Stimulated activated CD8-positive, alpha-beta memory T cell treated with anti-CD3 and anti-CD28 coated beads, Interleukin-15, amount 100 ng/mL, for 4 hours (primary cell): ENCODE measurements at regions not wholly inside any gene's neighbourhood (a gene's known extent, or its start where the extent isn't known, plus 50 kb on each side); places are given as distances from the start of the nearest gene placed in this dataset.

ENCODE experiments used
- DNase-seq, 2 donors: peaks; one replicate each; pipeline ENCODE4 v3.0.0-alpha.2; 2020; ENCODE audit warnings: low read depth in 2 of 2

DNA sequence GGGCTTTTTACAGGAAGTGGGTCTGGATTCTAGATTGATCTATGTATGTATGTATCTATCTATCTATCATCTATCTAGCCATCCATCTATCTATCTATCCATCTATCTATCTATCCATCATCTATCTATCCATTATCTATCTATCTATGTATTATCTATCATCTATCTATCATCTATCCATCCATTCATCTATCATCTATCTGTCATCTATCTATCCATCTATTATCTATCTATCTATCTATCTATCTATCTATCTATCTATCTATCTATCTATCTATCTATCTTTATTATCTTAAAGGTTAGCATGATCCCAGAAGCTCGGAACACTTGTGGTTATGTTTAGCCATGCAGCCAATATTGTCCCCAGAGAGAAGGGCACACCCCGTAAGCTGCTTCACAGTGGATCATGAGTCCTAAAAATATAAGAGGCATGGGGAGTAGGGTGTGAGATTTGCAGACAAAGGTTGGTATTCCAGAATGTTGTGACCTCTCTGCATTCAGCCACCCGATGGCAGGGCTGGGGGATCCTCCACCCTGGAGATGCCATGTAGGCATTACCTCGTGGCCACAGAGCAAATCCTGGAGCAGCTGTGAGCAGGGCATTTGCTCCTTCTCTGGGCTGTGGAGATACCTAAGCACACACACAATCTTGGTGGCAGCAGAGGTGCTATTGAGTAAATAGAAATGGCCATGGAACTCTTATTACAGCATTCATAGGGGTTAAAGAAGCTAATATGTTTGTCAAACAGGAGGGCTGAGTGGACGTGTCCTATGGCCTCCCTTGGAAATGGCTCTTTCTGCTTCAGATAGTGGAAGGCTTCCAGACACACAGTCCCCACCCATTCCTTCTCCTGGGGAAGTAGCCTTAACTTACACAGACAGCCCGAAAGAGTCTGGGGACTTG lies 310.0 kb upstream of the TSHZ3 start:
- DNase-seq, result no peak

DNA sequence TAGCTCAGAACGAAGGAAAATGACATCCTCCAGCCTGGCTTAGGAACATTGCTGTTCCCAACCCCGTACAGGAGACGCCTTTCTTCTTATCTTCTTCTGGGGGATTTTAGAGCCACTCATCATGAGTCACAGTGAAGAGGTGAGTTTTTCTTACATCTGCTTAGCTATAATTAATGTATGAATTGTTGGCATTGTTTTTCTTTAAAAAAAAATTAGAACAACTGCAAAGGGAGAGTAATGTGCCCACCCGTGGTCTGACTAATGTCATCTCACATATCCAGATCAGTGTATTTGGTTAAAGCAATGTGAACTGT lies 310.6 kb upstream of the TSHZ3 start:
- no peak for DNase-seq

DNA sequence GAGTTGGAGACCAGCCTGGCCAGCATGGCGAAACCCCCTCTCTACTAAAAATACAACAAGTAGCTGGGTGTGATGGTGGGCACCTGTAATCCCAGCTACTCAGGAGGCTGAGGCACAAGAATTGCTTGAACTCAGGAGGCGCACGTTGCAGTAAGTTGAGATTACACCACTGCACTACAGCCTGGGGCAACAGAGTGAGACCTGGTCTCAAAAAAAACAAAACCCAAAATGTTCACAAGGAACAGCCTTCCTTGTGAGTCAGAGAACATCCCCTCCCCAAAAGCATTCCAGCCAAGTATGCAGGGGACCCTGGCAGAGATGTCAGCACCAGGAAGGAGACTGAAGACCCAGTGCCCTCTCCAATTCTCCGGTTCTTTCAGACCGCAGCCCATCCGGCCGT lies 314.9 kb upstream of the TSHZ3 start:
- DNase-seq, result no peak

DNA sequence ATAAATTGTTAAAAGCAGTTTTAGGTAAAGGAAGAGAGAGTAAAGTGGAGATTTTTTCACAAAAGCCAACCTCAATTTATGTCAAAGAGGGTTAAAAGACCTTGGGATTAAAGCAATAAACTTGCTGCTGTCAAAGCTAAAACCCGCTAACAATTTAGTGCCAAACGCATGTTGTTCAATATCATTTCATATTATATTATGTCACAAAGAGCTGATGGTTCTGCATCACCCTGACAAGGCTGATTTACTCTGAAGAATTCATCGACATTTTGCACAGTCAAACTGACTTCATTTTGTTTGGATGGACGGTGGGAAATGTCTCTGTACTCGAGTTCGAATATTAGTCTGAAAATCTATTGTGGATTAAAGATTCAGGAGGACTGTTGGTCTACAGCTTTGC lies 315.8 kb upstream of the TSHZ3 start:
- DNase-seq, result no peak

DNA sequence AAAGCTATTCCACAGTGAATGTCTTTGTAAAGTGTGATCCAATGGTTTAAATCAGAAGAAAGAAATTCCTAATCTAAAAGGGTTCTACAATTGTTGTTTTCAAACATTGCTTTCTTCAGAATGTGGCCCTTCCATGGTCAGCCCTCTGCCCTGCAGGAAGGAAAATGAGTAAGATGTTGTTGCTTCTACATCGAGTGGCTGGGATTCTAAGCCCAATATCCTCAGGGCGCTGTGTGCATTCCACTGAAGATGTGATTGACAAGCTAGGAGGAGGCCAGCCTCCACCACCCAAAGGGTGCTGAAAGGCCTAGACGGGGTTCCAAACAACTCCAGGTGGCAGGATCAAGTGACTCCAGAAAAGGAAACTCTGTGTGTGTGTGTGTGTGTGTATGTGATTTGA lies 316.9 kb upstream of the TSHZ3 start:
- DNase-seq, result no peak

DNA sequence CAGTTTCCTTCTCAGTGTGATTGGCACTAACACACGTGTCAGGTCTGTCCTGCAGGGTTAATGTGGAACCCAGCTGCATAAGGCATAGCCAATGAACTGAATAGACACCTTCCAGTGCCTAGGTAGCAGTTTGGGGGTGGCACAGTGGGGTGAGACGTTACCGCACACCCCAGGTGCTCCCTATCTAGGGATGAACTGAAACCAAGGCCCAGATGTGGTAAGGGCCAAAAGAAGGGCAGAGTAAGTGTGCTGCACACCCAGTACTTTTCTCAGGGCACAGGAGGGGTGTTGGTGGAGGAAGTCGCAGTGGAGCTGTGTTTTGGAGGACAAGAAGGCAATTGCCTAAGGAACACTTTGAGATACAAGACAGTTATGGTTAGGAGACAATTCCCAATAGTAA lies 317.9 kb upstream of the TSHZ3 start:
- no peak for DNase-seq

DNA sequence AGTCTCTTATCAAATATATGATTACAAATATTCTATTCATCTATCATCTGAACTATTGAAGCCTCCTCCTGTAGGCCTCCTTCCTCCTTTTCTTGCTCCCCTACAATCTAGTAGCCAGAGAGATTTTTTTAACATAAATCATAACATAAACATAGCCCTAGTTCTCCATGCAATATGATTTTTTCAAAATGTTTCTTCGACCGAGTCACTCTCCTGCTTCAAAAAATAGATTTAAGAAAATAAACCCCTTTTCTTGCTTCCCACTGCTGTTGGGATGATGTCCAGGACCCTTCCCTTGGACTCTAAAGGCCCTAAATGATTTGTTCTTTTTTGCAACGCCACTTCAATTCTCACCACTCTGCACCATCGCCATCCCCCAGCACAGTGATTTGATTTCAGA lies 319.7 kb upstream of the TSHZ3 start:
- no peak for DNase-seq

DNA sequence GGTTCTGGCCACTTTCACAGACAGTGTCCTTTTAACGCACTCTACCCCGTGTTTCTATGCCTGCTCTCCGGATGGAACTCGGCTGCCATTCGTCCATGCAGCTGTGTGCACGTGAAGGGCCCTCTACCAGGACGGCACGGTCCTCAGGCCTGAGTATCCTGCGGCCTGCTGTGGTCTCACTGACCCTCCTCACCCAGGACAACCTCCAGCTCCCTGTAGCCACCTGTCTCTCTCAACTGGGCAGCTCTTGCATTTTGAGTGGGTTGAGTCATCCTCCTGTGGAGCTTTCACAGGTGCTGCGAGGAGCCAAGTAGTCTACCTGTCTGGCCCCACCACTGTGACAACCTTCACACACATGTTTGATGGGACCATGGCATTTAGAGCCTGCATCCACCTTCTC lies 321.7 kb upstream of the TSHZ3 start:
- no peak for DNase-seq

DNA sequence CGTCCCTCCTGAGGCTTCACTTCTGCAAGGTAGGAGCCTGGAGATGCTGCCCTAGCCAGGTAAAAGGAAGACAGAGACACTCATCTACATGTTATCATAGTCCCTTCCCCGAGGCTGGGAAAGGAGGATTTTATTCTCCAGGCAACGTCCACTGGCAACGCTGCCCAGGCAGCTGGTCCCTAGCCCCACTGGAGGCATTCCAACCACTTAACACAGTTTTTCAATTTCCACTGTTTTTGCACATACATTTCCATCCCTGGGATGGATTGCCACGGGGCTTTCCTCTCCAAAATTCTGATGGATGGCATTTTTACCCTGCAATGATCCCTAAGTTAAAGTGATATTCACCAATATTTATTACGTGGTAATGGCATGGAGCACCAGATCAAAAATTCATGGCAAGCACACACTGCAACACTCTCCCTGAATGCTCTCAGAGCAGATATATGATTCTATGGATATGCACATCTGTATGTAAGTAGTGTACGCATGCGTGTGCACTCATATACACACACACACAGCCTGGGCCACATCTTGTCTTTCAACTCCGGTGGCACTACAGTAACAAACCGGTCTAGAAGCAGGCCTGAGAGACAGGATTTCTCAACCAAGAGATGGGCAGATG lies 322.3 kb upstream of the TSHZ3 start:
- DNase-seq, result no peak

DNA sequence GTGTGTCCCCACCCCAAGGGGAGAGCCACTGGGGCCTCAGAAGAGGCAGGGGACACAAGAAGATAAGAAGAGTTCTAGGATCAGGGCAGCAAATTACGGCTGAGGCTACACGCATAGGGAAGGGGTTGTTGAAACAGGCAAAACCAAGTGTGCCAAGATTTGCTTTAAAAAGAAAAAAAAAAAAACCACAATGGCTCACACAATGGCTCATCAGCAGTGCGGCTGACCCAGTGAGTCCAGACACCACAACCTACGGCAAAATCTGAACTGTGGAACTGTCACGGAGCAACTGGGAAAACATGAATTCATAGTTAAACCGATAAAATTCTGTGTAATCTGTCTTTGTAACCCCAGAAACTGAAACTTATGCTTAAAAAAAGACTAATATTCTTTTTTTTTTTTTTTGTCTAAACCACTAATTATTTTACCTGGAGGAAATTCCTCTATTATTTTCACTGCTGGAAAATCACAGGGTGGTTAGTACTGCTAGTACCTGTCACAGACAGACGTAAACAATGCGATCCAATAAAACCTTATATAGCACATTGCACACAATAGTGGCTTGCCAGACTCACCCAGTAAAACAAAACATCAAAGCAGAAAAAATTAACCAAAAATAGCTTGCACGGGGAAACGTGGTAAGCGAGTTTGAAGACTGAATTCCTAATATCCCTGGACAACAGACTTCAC lies 325.4 kb upstream of the TSHZ3 start:
- DNase-seq, result no peak

DNA sequence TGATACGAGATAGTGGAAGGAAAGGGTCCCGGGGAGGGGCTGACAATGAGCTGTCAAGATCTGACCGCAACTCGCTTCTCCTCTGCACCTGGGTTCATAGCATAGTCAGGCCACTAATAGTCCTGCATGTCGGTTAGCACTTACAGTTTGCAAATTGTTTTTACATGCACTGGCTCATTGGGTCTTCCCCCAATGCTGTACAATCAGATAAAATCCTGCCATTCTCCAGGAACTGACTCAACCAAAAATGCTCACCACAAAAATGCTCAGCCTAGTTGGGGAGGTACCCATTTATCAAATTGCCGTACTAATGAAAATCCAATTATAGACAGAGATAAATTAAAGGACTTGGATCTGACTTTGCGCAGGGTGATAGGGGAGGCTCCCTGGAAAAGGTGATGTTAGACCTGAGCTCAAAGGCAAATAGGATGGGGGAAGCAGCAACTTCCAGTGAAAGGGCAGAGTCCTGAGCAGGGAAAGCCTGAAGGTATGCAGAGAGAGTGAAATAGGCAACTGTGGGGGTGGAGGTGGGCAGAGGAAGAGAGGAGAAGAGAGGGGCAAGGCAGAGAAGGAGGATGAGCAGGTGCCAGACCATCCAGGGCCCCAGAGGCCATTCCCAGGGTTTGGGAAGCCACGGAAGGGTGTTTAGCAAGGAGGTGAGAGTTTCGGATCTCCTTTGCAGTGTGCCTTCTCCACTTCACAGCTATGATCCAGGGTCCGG lies 326.1 kb upstream of the TSHZ3 start:
- DNase-seq, result no peak

DNA sequence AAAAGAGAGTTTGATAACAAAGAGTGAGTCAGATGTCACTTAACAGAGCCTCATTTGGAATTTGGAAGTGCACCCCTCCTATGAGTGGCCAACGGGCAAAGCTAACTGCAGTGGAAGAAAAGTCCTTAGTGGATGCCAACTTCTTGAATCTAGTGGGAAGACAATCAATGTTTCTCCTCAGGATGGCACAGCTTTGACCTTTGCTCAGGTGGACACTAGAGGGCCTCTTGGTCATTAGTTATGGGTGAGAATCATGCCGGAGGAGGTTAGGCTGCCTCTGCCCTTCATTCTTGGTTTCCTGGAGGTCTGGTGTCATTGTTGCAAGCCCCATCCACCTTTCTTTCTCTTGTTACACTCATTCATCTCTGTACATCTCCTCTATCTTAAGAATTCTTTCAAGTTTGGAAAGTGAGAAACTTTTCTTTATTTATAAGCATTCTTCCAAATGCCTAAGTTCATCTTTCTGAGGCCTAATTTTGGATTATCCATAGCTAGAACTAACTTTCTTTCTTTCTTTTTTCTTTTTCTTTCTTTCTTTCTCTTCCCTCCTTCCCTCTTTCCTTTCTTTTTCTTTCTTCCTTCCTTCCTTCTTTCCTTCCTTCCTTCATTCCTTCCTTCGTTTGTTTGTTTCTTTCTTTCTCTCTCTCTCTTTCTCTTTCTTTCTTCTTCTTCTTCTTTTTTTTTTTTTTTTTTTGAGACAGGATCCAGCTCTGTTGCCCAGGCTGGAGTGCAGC lies 327.2 kb upstream of the TSHZ3 start:
- no peak for DNase-seq

DNA sequence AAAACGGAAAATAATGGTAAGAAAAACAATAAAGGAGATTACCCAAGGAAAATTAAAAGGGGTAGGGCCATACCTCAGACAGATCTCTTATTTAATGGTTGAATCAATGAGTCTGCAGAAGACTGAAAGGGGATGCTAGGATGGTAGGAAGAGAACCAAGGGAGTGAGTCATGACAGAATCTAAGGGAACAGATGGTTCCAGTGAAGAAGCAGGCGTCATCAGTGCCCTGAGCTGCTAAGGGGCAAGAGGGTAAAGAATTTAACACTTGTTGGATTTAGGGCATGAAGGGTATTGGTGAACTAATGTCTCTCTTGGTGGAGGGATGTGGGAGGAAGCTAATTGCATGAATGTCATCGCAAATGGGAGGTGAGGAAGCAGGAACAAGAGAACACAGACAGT lies 329.2 kb upstream of the TSHZ3 start:
- DNase-seq, result no peak

DNA sequence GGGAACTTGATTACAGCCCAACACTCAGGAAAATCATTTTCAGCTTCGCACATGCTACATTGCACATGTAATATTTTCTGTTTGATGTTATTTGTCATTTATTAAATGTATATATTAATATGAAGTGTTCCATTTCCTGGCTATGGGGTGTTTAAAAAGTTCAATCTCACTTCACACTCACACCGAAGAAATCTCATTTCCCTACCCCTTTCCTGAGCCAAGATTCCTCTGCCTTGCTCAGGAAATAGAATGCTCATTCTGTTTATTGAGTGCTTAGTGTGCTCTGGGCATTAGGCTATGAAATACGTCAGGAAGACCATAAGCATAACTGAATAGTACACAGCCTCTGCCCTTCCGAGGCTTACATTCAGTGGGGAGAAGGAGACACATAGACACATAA lies 331.9 kb upstream of the TSHZ3 start:
- no peak for DNase-seq

DNA sequence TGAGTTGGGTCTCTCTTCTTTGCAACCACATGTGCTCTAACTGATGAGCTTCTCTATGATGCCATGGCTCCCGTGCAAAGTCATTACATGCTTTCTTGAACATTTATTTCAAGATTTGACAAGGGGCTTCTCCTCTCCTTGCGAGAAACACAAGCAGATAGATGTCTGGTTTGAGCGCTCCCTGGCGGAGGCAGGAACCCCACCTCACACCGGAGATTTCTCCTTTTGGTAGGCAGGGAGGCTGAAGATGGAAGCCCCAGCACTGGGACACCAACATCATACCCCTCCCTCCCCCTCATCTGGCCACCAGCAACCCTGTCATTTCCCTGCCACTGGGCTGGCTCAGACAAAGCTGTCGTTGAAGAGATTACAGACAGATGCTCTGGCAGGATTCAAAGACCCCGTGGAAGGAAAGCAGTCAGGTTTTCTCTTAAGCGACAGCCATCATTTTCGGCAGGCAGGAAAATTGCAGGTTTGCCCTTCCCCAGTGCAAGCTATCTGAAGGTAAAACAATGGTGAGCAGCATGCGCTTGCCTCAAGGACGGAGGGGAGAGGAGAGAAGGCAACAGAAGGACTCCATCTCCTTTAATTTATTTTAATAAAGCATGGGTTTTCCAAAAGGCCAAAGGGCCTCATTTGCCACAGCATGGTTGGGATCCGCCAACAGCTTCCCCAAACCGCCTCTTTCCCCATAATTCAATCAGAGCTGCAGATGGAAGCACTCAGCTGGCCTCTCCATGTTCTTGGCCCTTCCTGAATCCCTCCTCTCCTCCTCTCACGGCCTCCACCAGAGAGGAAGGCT lies 344.1 kb upstream of the TSHZ3 start:
- DNase-seq, result no peak

DNA sequence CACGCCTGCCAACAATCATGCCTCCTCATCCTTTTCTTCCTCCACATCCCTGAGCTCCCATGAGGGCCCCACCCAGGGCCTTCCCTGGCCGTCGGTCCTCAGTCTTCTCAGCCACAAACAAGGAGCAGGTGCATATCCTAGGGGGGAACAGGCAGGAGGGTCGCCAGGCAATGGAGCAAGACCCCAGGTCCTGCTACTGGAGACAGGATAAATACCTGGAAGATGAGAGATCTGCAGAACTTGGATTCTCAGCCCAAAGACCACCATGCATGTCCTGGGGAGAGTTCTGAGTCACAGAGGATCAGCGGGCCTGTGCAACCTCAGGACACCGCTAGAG lies 344.7 kb upstream of the TSHZ3 start:
- no peak for DNase-seq

DNA sequence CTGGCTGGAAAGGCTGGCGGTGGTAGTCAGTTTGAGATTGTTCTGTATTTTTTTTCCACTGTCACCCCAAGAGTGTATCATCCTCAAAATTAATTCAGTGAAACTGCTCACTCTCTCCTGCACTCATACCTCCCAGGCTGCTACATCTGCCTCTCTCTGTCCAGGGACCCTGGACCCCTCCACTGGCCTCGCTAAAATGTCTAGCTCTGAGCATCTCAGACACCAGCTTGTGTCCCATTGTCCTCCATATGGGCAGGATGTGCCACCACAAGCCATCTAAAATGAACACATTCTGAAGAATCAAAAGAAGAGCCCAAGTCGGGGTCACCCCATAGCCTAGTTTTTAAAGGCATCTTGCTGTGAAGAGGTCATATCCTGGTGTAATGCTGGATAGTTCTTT lies 345.5 kb upstream of the TSHZ3 start:
- no peak for DNase-seq

DNA sequence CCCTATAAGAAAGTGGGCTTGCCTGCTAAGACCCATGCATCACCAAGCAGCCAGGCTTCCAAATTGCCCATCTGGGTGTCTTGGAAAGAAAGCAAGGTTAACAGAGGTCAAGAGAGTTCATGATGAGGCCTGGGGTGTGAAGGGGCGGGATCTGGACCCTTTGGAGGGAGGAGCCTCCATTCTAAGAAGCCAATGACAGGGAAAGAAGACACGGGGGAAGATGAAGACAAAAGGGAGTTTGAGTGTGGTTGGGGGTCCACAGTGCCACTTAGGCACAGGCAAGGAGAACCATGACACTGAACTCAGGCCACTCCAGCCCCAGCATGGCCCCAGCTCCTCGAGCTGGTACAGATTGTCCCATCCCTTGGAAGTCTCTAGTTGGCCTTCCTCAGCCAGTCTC lies 350.2 kb upstream of the TSHZ3 start:
- DNase-seq, result no peak

DNA sequence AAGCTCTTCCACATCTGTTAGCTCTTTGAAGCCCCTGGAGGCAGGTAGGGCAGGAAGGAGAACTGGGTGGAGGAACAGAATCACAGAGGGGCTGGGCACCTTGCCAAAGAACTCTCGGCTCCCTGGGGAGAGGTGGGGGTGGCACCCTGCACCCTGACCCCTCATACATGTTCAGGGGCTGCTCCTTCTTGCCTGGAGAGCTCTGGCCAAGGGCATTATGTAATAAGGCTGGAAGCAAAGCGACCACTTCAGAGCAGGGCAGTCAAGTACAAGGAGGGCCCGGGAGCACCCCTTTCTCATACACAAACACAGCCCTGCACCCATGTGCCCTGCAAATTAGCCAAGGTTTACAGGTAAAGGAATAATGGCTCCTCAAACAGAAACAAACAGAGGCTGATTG lies 351.9 kb upstream of the TSHZ3 start:
- DNase-seq, result no peak

DNA sequence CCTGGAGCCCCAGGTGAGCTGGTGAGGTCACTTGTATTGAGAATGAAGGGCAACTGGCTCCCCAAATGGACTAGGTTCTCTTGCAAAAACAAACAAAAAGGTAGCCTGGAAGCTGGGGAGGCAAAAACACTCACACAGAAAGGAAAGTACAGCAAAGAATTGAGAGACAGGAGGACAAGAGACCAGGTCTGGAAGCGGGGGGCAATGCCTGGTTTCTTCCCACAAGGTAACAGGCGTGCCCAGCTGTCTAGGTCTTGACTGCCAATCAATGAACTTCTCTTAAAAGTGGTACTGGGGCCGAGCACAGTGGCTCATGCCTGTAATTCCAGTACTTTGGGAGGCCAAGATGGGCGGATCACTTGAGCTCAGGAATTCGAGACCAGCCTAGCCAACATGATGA lies 356.4 kb upstream of the TSHZ3 start:
- DNase-seq, result no peak

DNA sequence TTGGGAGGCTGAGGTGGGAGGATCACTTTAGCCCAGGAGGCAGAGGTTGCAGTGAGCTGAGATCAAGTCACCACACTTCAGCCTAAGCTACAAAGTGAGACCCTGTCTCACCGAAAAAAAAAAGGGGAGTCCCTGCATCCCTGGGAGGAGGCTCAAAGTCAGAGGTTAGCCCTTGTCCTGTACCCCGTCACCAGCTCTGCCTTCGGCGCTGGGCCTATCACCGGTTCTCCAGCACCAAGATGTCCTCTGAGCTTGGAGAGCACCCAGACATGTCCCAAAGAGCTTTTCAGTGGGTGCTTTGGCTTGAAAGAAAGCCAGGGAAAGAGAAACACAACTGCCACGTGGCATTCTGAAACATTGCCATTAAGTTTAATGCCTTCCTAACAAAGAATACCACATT lies 356.9 kb upstream of the TSHZ3 start:
- DNase-seq, result no peak
